CD14-positive monocyte (primary cell): ENCODE measurements at regions not wholly inside any gene's neighbourhood (a gene's known extent, or its start where the extent isn't known, plus 50 kb on each side); places are given as distances from the start of the nearest gene placed in this dataset.

ENCODE experiments used
- DNase-seq, 3 donors: peaks; one replicate each; pipeline ENCODE4 v3.0.0-alpha.2; 2011 to 2022
- H2AFZ ChIP-seq: 2 replicates; pipeline ENCODE4 v1.6.0; 2012; ENCODE audit warnings: mild to moderate bottlenecking, low read depth, low read length, inconsistent platforms; ENCODE audit not compliant: insufficient read depth, poor library complexity, severe bottlenecking
- H3K27ac ChIP-seq, 2 donors: 1 replicate in 1 of 2; 2 replicates in 1 of 2; pipeline ENCODE4 v1.5.1; 2012 to 2013; ENCODE audit warnings: low read length in 2 of 2, control low read depth in 1 of 2, inconsistent platforms in 1 of 2, low read depth in 1 of 2, mild to moderate bottlenecking in 1 of 2
- H3K27me3 ChIP-seq, 2 donors: one replicate each; pipeline versions ENCODE4 v1.6.0 to v1.6.1; 2011 to 2013; ENCODE audit warnings: low read length in 2 of 2; ENCODE audit not compliant: control insufficient read depth in 2 of 2, insufficient read depth in 2 of 2
- H3K36me3 ChIP-seq, 2 donors: replicated peaks in 1 of 2; 1 replicate in 1 of 2; 2 replicates in 1 of 2; pipeline versions ENCODE4 v1.5.1 to v1.6.1; 2012 to 2013; ENCODE audit warnings: low read length in 2 of 2, control low read depth in 1 of 2, inconsistent platforms in 1 of 2, mild to moderate bottlenecking in 1 of 2; ENCODE audit not compliant: insufficient read depth in 2 of 2, control insufficient read depth in 1 of 2
- H3K4me1 ChIP-seq, 2 donors: 1 replicate in 1 of 2; 2 replicates in 1 of 2; pipeline versions ENCODE4 v1.5.1 to v1.6.1; 2012 to 2013; ENCODE audit warnings: low read length in 2 of 2, control low read depth in 1 of 2, inconsistent platforms in 1 of 2, mild to moderate bottlenecking in 1 of 2, moderate library complexity in 1 of 2; ENCODE audit not compliant: insufficient read depth in 2 of 2, control insufficient read depth in 1 of 2
- H3K4me2 ChIP-seq: replicated peaks from 2 replicates; pipeline ENCODE3; 2012; ENCODE audit warnings: low read length, moderate library complexity, mild to moderate bottlenecking; ENCODE audit not compliant: poor library complexity, severe bottlenecking; ENCODE audit errors: extremely low read depth
- H3K4me3 ChIP-seq, 3 experiments: fragments of 200-600 bp in 1 of 3; sonication (generic) in 1 of 3; replicated peaks in 1 of 3; 1 replicate in 2 of 3; 2 replicates in 1 of 3; pipeline ENCODE4 v1.5.1; 2011 to 2013; ENCODE audit warnings: low read length in 3 of 3, mild to moderate bottlenecking in 3 of 3, control low read depth in 2 of 3, low read depth in 2 of 3, inconsistent platforms in 1 of 3, moderate library complexity in 1 of 3
- H3K79me2 ChIP-seq: 2 replicates; pipeline ENCODE4 v1.6.0; 2012; ENCODE audit warnings: mild to moderate bottlenecking, control low read depth, inconsistent platforms, low read length, moderate library complexity; ENCODE audit not compliant: insufficient read depth
- H3K9ac ChIP-seq: 2 replicates; pipeline ENCODE4 v1.6.0; 2017; ENCODE audit warnings: low read length, mild to moderate bottlenecking; ENCODE audit not compliant: insufficient read depth, poor library complexity, severe bottlenecking
- H3K9me3 ChIP-seq, 2 donors: replicated peaks in 1 of 2; 1 replicate in 1 of 2; 2 replicates in 1 of 2; pipeline versions ENCODE4 v1.5.1 to v1.6.1; 2012 to 2013; ENCODE audit warnings: low read length in 2 of 2, control low read depth in 1 of 2; ENCODE audit not compliant: control insufficient read depth in 1 of 2, insufficient read depth in 1 of 2
- H4K20me1 ChIP-seq: 2 replicates; pipeline ENCODE4 v1.6.0; 2012; ENCODE audit warnings: mild to moderate bottlenecking, low read length, control low read depth, moderate library complexity; ENCODE audit not compliant: insufficient read depth
- H3K27ac Mint-ChIP-seq, 7 donors: one replicate each; pipeline ENCODE4 v1.8.0; 2020; ENCODE audit warnings: mild to moderate bottlenecking in 7 of 7, mixed read lengths in 7 of 7, moderate library complexity in 6 of 7, inconsistent platforms in 2 of 7
- H3K27me3 Mint-ChIP-seq, 3 donors: one replicate each; pipeline ENCODE4 v1.8.0; 2021 to 2022; ENCODE audit warnings: low read depth in 3 of 3, mild to moderate bottlenecking in 3 of 3, mixed read lengths in 3 of 3, moderate library complexity in 3 of 3, inconsistent platforms in 1 of 3
- H3K36me3 Mint-ChIP-seq, 2 donors: one replicate each; pipeline ENCODE4 v1.8.0; 2020; ENCODE audit warnings: mixed read lengths in 2 of 2, inconsistent platforms in 1 of 2, mild to moderate bottlenecking in 1 of 2
- H3K4me1 Mint-ChIP-seq: one replicate; pipeline ENCODE4 v1.8.0; 2020; ENCODE audit warnings: mild to moderate bottlenecking, mixed read lengths
- H3K4me3 Mint-ChIP-seq, 2 donors: one replicate each; pipeline ENCODE4 v1.8.0; 2020; ENCODE audit warnings: mild to moderate bottlenecking in 2 of 2, mixed read lengths in 2 of 2, moderate library complexity in 1 of 2
- H3K9me3 Mint-ChIP-seq, 7 donors: one replicate each; pipeline ENCODE4 v1.8.0; 2020 to 2022; ENCODE audit warnings: mixed read lengths in 7 of 7, mild to moderate bottlenecking in 6 of 7, moderate library complexity in 6 of 7, inconsistent platforms in 2 of 7
- CTCF ChIP-seq: fragments of 200-600 bp; IDR thresholded peaks from one replicate; pipeline ENCODE4 v1.8.0; 2022; ENCODE audit warnings: antibody characterized with exemption, mild to moderate bottlenecking
- WGBS: methylation state at CpG from one replicate; pipeline ENCODE4 v1.1.5; 2013; ENCODE audit warnings: missing lambda C conversion rate; ENCODE audit not compliant: insufficient coverage; 5-methylcytosine and 5-hydroxymethylcytosine counted together
- intact Hi-C, 2 donors: fragments of 100-400 bp; cut with micrococcal nuclease; formaldehyde crosslinking; loops; one replicate each; pipeline versions ENCODE4 v1.15.0 to v1.15.1; 2023

GRCh38 chr10:10845826-10846503 lies 171.7 kb upstream of the CELF2 start:
- Histone ChIP-seq H3K4me3 (no peak overlapping the region), H3K36me3 (no peaks in the 10 kb centered on the region), H3K4me1 (no peaks in the 10 kb centered on the region), H3K9me3 (no peaks in the 10 kb centered on the region), H3K79me2 (no peaks in the 10 kb centered on the region), H4K20me1 (no peaks in the 10 kb centered on the region), H3K9ac (no peak overlapping the region), H3K27me3 (no peaks in the 10 kb centered on the region), H3K27ac (no peak overlapping the region), H3K4me2 (no peak overlapping the region), H2AFZ (no peak overlapping the region)
- Mint-ChIP-seq H3K27me3 (peaks cover 0 to 2% (median 0%) of the 10 kb centered on the region in 3 donors), H3K9me3 (peaks cover 0 to 3% (median 0%) of the 10 kb centered on the region in 7 donors), H3K27ac (no peak overlapping the region), H3K4me1 (peaks cover 6% of the 10 kb centered on the region), H3K36me3 (no peaks in the 10 kb centered on the region), H3K4me3 (no peak overlapping the region)
- 94% methylated on average over 3 of the region's 11 CpGs for WGBS
- DNase-seq, result no peak
- TF ChIP-seq CTCF, result no peak
- intact Hi-C loops, result no loop called here

- no peak overlapping the region for H2AFZ ChIP-seq
- H3K9me3 ChIP-seq, result no peaks in the 10 kb centered on the region
- Mint-ChIP-seq H3K36me3 (no peaks in the 10 kb centered on the region), H3K4me1 (peaks cover 6% of the 10 kb centered on the region), H3K27me3 (peaks cover 0 to 2% (median 0%) of the 10 kb centered on the region in 3 donors), H3K27ac (no peak overlapping the region), H3K4me3 (no peak overlapping the region), H3K9me3 (peaks cover 0 to 3% (median 0%) of the 10 kb centered on the region in 7 donors)
- no peak overlapping the region for H3K4me3 ChIP-seq
- no peak overlapping the region for H3K9ac ChIP-seq
- WGBS, result 100% methylated on average over 1 of the region's 3 CpGs
- H3K4me1 ChIP-seq, result no peaks in the 10 kb centered on the region
- intact Hi-C loops, result no loop called here
- no peaks in the 10 kb centered on the region for H4K20me1 ChIP-seq
- H3K27ac ChIP-seq, result no peak overlapping the region
- no peaks in the 10 kb centered on the region for H3K27me3 ChIP-seq
- no peaks in the 10 kb centered on the region for H3K79me2 ChIP-seq
- no peak overlapping the region for H3K4me2 ChIP-seq
- no peak for TF ChIP-seq CTCF
- DNase-seq, result no peak
- no peaks in the 10 kb centered on the region for H3K36me3 ChIP-seq
Observed at GRCh38 chr10:10846504-10846900, 171.2 kb upstream of the CELF2 start.
